GM12873 (cell line): ENCODE measurements at regions not wholly inside any gene's neighbourhood (a gene's known extent, or its start where the extent isn't known, plus 50 kb on each side); places are given as distances from the start of the nearest gene placed in this dataset.

ENCODE experiments used
- TF ChIP-seq, protein P1 (sequence below): IDR thresholded peaks from 2 replicates; pipeline ENCODE4 v1.5.1; 2012; ENCODE audit warnings: low read depth, mild to moderate bottlenecking, moderate library complexity, low read length, control low read depth; ENCODE audit not compliant: insufficient read depth; ENCODE audit errors: missing control alignments

DNA sequence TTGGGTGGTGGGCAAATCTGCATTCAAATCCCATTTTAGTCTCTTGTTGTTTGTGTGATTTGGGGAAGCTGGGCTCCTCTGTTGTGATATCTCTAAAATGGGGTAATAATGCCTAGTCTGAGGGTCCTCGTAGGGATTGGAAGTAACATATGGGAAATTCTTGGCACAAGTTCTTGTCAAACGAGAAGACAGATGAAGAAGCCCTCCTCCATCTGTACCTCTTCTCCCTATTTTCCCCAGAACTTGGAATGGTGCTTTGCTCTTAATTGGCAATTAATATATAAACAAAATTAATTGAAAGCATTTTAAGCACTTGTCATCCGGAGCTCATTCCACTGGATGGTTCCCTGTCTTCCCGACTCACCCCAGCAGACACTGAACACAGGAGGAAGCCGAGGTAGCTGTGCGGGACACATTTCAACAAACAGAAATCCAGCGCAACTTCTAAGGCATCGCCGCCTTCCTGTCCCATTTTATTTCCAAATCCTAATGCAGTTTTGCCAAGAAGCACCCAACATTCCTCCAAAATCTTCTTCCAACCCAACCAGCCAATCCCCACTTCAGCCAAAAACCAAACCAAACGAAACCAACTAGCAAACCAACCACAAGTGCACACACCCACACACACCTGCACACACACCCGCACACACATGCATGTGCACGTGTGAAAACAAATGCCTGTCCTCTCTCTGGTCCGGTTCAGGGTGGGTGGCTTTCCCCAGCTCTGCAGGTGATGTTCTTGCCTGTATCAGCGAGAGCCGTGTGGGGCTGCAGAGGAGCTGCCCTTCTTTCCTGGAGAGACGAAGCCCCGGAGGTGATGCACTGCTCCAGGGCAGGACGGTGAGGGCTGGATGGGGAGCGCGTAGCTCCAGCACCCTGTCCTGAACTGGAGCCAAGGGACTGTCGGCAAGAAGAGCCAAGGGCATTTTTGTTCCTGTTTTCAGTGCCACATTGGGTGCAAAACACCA, 100.8 kb upstream of the B3GAT1 start:
- TF ChIP-seq, protein P1, sequence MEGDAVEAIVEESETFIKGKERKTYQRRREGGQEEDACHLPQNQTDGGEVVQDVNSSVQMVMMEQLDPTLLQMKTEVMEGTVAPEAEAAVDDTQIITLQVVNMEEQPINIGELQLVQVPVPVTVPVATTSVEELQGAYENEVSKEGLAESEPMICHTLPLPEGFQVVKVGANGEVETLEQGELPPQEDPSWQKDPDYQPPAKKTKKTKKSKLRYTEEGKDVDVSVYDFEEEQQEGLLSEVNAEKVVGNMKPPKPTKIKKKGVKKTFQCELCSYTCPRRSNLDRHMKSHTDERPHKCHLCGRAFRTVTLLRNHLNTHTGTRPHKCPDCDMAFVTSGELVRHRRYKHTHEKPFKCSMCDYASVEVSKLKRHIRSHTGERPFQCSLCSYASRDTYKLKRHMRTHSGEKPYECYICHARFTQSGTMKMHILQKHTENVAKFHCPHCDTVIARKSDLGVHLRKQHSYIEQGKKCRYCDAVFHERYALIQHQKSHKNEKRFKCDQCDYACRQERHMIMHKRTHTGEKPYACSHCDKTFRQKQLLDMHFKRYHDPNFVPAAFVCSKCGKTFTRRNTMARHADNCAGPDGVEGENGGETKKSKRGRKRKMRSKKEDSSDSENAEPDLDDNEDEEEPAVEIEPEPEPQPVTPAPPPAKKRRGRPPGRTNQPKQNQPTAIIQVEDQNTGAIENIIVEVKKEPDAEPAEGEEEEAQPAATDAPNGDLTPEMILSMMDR: no peak

DNA sequence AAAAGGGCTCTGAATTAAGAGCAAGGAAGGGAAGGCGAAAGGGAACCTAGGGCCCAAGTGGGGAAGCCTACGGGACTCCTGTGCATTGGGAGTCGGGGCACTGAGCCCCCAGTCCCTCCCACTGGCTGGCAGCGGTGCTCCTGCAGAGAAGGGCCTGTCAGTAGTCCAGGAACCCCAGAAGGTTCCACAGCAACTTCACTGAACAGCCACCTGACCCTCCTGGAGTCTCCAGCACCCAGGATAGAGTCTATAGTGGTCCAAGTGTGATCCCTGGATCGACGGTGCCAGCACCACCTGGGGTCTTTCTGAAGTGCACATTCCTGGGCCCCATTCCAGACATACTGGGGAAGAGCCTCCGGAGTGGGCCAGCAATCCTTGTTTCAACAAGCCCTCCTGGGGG, 100.0 kb upstream of the B3GAT1 start:
- TF ChIP-seq, protein P1: no peak

DNA sequence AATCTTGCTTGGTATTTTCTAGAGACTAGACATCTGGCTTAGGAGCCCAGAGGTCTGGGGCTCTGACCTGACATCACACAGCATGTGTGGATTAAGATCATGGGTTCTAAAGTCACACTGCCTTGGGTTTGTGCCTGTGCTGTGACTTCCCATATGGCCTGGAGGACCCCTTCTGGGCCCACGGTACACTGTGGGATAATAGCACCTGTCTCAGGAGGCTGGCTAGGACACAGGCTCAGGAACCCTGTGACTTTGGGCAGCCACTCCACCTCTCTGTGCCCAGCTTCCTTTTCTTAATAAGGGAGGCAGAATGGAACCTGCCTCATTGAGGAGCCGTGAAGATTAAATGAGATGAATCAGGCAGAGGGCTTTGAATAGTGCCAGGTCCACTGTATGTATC, 99.2 kb upstream of the B3GAT1 start:
- TF ChIP-seq, protein P1: no peak

DNA sequence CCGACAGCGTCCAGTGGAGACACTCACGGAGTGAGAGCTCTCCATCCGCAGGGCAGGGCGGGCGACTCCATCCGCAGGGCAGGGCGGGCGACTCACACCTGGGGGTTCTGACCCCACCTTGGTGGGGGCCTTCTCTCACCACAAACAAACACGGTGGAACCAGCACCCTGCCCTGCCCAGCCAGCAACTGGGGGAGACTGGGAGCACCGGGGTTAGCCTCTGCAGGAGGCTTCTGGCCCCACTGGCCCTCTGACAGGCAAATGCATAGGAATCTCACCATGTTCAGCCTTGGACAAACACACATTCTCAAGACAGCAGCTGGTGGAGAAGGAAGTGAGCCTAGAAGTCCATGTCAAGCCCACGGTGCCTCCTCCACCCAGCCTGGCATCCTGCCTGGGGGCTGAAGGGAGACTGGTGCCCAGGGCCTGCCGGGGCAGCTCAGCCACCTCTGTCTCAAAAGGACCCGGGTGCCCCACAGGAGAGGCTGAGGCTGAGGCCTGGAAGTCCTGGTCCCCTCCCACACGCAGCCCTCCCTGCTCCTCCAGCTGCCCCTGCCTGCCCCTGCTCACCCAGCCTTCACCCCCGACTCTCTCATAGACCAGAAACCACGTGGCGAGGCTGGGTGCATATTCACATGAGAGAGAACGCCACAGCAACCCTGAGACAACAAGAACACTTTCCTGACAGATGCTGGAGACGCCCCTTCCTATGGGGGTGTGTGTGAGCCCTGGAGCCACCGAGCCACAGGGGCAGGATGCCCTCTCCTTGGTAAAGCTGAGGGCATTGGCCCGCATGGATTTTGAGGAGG, 98.4 kb upstream of the B3GAT1 start:
- TF ChIP-seq, protein P1: no peak

DNA sequence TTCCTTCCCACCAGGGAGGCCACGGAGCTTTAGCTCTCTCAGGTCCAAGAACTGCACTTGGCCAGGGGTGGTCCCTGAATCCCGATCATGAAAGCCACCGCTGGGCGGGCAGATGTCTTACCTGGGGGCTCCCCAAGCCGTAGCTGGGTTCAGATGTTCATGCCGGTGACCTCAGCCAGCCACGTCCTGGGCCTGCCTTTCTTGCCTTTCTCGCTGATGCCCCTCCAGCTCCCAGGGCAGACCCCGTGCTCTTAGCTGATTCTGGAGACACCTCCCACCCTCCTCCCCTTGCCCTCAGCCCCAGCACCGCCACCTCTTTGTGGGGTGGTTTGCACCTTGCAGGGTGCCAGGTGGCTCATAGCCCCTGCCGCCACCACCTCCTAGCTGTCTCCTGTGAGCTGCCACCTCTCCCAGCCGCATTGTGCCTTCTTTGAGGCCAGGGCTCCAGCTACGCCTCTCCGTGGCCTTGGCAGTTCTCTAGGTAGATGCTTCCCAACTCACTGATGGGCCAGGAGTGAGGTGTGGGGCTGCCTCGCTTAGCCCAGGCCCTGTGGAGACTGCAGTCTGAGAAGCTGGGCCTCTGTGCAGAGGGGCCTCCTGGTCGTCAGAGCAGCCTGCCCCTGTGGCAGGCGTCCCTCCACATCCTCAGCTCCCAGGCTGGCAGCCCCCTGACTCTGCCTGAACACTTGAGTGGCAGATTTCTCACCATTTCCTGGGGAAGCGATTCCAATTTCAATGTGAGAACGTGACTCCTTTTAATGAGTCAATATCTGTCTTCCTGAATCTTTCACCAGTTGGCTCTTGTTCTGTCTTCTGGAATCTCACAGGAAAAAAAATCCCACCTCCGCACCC, 97.6 kb upstream of the B3GAT1 start:
- TF ChIP-seq, protein P1: no peak

DNA sequence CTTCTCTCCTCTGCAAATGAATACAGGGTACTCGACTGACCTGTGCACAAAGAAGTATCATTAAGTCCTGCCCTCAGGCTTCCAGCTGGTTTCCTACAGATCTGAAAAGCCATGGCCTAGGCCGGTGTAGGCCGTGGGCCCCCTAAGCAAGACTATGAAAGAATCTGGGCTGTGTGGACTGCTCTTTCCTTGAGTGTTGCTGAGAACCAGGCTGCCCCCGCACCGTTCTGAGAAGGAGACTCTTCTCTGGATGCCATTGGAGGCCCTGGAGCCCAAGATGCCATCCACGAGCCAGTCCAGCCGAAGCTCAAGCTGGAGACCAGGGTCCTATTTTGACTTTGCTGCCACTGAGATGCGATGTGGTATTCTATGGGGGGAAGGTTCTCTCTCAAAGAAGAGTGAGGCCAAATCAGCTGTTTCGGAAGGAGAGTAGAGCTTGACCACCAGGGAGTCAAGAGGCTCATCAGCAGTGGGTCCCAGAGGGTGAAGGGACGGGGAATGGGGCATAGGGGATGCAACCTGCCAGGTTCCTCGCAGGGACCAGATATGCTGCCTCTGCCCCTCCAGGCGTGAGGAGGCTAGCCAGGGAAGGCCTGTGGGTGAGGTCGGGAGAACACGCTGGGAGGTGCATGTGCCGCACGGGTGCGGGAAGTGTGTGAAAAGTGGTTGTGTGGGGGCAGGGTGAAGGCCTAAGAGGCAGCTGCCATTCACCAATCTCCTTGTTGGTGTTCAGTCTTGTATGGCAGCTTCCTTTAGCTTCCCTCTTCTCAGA, 96.4 kb upstream of the B3GAT1 start:
- TF ChIP-seq, protein P1: no peak
